Endothelial cell of umbilical vein (primary cell): ENCODE measurements at regions not wholly inside any gene's neighbourhood (a gene's known extent, or its start where the extent isn't known, plus 50 kb on each side); places are given as distances from the start of the nearest gene placed in this dataset.

ENCODE experiments used
- CTCF ChIP-seq, 2 donors: IDR thresholded peaks; 1 replicate in 1 of 2; 2 replicates in 1 of 2; pipeline ENCODE4 v1.5.1; 2011; ENCODE audit warnings: low read length in 2 of 2, mild to moderate bottlenecking in 2 of 2, moderate library complexity in 2 of 2, control low read depth in 1 of 2, inconsistent platforms in 1 of 2, low read depth in 1 of 2; ENCODE audit not compliant: insufficient read depth in 1 of 2; ENCODE audit errors: extremely low read depth in 1 of 2
- POLR2AphosphoS5 ChIP-seq: IDR thresholded peaks from 2 replicates; pipeline ENCODE4 v1.6.1; 2012; ENCODE audit warnings: low read depth, mild to moderate bottlenecking, control low read depth, low read length, moderate library complexity; ENCODE audit not compliant: insufficient read depth

- TF ChIP-seq CTCF (IDR thresholded peaks at IDR 0.05; ENCODE audit: extremely low read depth in 1 of 2, insufficient read depth in 1 of 2, low read depth in 1 of 2, low read length in 2 of 2) = no peak
- TF ChIP-seq POLR2AphosphoS5 = no peak
Observed at GRCh38 chr22:27576815-27577573, 224.6 kb downstream of the MN1 start.
